SK-N-SH (cell line): ENCODE measurements at regions not wholly inside any gene's neighbourhood (a gene's known extent, or its start where the extent isn't known, plus 50 kb on each side); places are given as distances from the start of the nearest gene placed in this dataset.
A peak's percentile ranks its signal among the peaks of the same experiment; 100 is the strongest.
"Not testable (repeated sequence)": the region's sequence is repeated elsewhere in the genome, so short reads cannot be mapped to it uniquely, and the experiment has no call there.

Experiments
- CTCF ChIA-PET: fragments of 300-600, 350-600 bp; formaldehyde crosslinking; extraction: SDS; loops from one replicate; lab custom pipeline; 2021; lab: Yijun Ruan, JAX
- POLR2A ChIA-PET: fragments of 350-600 bp; sonication (Branson Sonifier 250); formaldehyde crosslinking; extraction: SDS; loops from one replicate; lab custom pipeline; 2020; ENCODE audit warnings: antibody characterized with exemption, inconsistent platforms; lab: Yijun Ruan, JAX
- DNase-seq: peaks from one replicate; pipeline ENCODE4 v3.0.0; 2012
- H2AFZ ChIP-seq: fragments of 200-600 bp; sonication (generic); 2 replicates; pipeline ENCODE4 v1.8.1; 2016; ENCODE audit warnings: antibody characterized with exemption, mild to moderate bottlenecking, low read depth
- H3F3A ChIP-seq: fragments of 200-600 bp; sonication (generic); replicated peaks from 2 replicates; pipeline ENCODE3; 2016; ENCODE audit warnings: antibody characterized with exemption, mild to moderate bottlenecking; ENCODE audit not compliant: insufficient read depth
- H3K27ac ChIP-seq, 2 experiments: fragments of 200-500 bp in 1 of 2; fragments of 200-600 bp in 1 of 2; sonication (Bioruptor generic) in 1 of 2; sonication (generic), shearing (Covaris generic) in 1 of 2; 2 replicates each; pipeline versions ENCODE4 v1.5.1 to v1.6.1; 2014 to 2016; ENCODE audit warnings: low read depth in 2 of 2, inconsistent platforms in 1 of 2, low read length in 1 of 2, mild to moderate bottlenecking in 1 of 2, mixed read lengths in 1 of 2
- H3K27me3 ChIP-seq: fragments of 200-600 bp; sonication (generic), shearing (Covaris generic); 2 replicates; pipeline ENCODE4 v1.6.1; 2016; ENCODE audit warnings: mixed run types; ENCODE audit not compliant: insufficient read depth
- H3K36me3 ChIP-seq, 2 experiments: fragments of 200-500 bp in 1 of 2; fragments of 200-600 bp in 1 of 2; sonication (Bioruptor generic) in 1 of 2; sonication (generic) in 1 of 2; replicated peaks in 1 of 2; 2 replicates each; pipeline versions ENCODE3 to v1.5.1; 2014 to 2016; ENCODE audit warnings: low read length in 1 of 2, mild to moderate bottlenecking in 1 of 2; ENCODE audit not compliant: insufficient read depth in 2 of 2, control insufficient read depth in 1 of 2
- H3K4me1 ChIP-seq, 2 experiments: fragments of 200-500 bp in 1 of 2; fragments of 200-600 bp in 1 of 2; sonication (Bioruptor generic) in 1 of 2; sonication (generic), shearing (Covaris generic) in 1 of 2; 2 replicates each; pipeline versions ENCODE4 v1.5.1 to v1.6.1; 2014 to 2016; ENCODE audit warnings: low read depth in 1 of 2, low read length in 1 of 2, mixed run types in 1 of 2; ENCODE audit not compliant: insufficient read depth in 2 of 2, control insufficient read depth in 1 of 2
- H3K4me2 ChIP-seq: fragments of 200-600 bp; sonication (generic), shearing (Covaris generic); 2 replicates; pipeline ENCODE4 v1.6.1; 2017; ENCODE audit warnings: mixed run types
- H3K4me3 ChIP-seq, 2 experiments: fragments of 200-500 bp in 1 of 2; fragments of 200-600 bp in 1 of 2; sonication (Bioruptor generic) in 1 of 2; sonication (generic), shearing (Covaris generic) in 1 of 2; 2 replicates each; pipeline versions ENCODE4 v1.5.1 to v1.8.1; 2014 to 2016; ENCODE audit warnings: low read depth in 2 of 2, inconsistent platforms in 1 of 2, low read length in 1 of 2, mild to moderate bottlenecking in 1 of 2, mixed read lengths in 1 of 2, moderate library complexity in 1 of 2
- H3K79me2 ChIP-seq: fragments of 200-600 bp; sonication (generic); 2 replicates; pipeline ENCODE4 v1.8.1; 2017; ENCODE audit warnings: mild to moderate bottlenecking; ENCODE audit not compliant: insufficient read depth
- H3K9ac ChIP-seq: fragments of 200-600 bp; sonication (generic); 2 replicates; pipeline ENCODE4 v1.6.1; 2017; ENCODE audit warnings: mixed run types
- H3K9me2 ChIP-seq: fragments of 200-600 bp; sonication (generic); 2 replicates; pipeline ENCODE4 v1.6.1; 2017; ENCODE audit warnings: mixed run types
- H3K9me3 ChIP-seq: fragments of 200-600 bp; sonication (generic); 2 replicates; pipeline ENCODE4 v1.6.1; 2017; ENCODE audit warnings: mixed run types, mild to moderate bottlenecking, moderate library complexity
- H4K20me1 ChIP-seq: fragments of 200-600 bp; sonication (generic); 2 replicates; pipeline ENCODE4 v1.6.1; 2017; ENCODE audit warnings: mild to moderate bottlenecking, mixed run types; ENCODE audit not compliant: insufficient read depth
- CTCF ChIP-seq: fragments of 200-600 bp; sonication (generic); IDR thresholded peaks from 2 replicates; pipeline ENCODE4 v1.6.1; 2017; ENCODE audit warnings: antibody characterized with exemption, mild to moderate bottlenecking, moderate library complexity
- ELF1 ChIP-seq: IDR thresholded peaks from 2 replicates; pipeline ENCODE4 v1.4.0; 2012
- EP300 ChIP-seq, 2 experiments: IDR thresholded peaks; 2 replicates each; pipeline versions ENCODE4 v1.4.0 to v1.6.1; 2012; ENCODE audit warnings: borderline replicate concordance in 1 of 2, low read depth in 1 of 2, low read length in 1 of 2
- EZH2phosphoT487 ChIP-seq: fragments of 200-600 bp; sonication (generic); IDR thresholded peaks from 2 replicates; pipeline ENCODE4 v1.6.1; 2017; ENCODE audit warnings: low read depth, mixed run types, mild to moderate bottlenecking, antibody characterized with exemption, moderate library complexity, borderline replicate concordance
- FOXM1 ChIP-seq: IDR thresholded peaks from 2 replicates; pipeline ENCODE4 v1.4.0; 2012; ENCODE audit warnings: low read depth, mild to moderate bottlenecking
- GABPA ChIP-seq: IDR thresholded peaks from 2 replicates; pipeline ENCODE4 v1.4.0; 2012; ENCODE audit warnings: low read depth, mild to moderate bottlenecking
- GATA2 ChIP-seq: sonication (generic); formaldehyde crosslinking; IDR thresholded peaks from 2 replicates; pipeline ENCODE4 v1.5.0; 2020; ENCODE audit warnings: mild to moderate bottlenecking, missing genetic modification reagents
- JUND ChIP-seq: IDR thresholded peaks from 2 replicates; pipeline ENCODE4 v1.4.0; 2012
- MAX ChIP-seq: IDR thresholded peaks from 2 replicates; pipeline ENCODE4 v1.4.0; 2012; ENCODE audit warnings: low read depth
- MEF2A ChIP-seq: IDR thresholded peaks from 2 replicates; pipeline ENCODE4 v1.4.0; 2012; ENCODE audit warnings: low read depth, borderline replicate concordance
- MXI1 ChIP-seq: IDR thresholded peaks from 2 replicates; pipeline ENCODE4 v1.6.1; 2012; ENCODE audit warnings: mild to moderate bottlenecking, low read depth, low read length, improper control_type of control experiment
- NFIC ChIP-seq: IDR thresholded peaks from 2 replicates; pipeline ENCODE4 v1.4.0; 2012; ENCODE audit warnings: borderline replicate concordance
- NRF1 ChIP-seq: IDR thresholded peaks from 2 replicates; pipeline ENCODE4 v1.6.1; 2012; ENCODE audit warnings: low read depth, mild to moderate bottlenecking, low read length
- POLR2AphosphoS5 ChIP-seq: IDR thresholded peaks from 2 replicates; pipeline ENCODE4 v1.6.1; 2012; ENCODE audit warnings: low read depth, low read length
- RAD21 ChIP-seq: IDR thresholded peaks from 2 replicates; pipeline ENCODE4 v1.6.1; 2012; ENCODE audit warnings: mild to moderate bottlenecking, low read length
- RCOR1 ChIP-seq: fragments of 150-350 bp; IDR thresholded peaks from 2 replicates; pipeline ENCODE4 v1.6.1; 2017; ENCODE audit warnings: antibody characterized with exemption, low read length
- REST ChIP-seq: IDR thresholded peaks from 2 replicates; pipeline ENCODE4 v1.6.1; 2012; ENCODE audit warnings: mild to moderate bottlenecking, low read depth, low read length, moderate library complexity
- SIN3A ChIP-seq: IDR thresholded peaks from 2 replicates; pipeline ENCODE4 v1.6.1; 2012; ENCODE audit warnings: low read depth, mild to moderate bottlenecking, low read length, moderate library complexity, borderline replicate concordance
- SMC3 ChIP-seq: IDR thresholded peaks from 2 replicates; pipeline ENCODE4 v1.6.1; 2012; ENCODE audit warnings: low read depth, low read length, improper control_type of control experiment
- TAF1 ChIP-seq: IDR thresholded peaks from 2 replicates; pipeline ENCODE4 v1.6.1; 2012; ENCODE audit warnings: low read depth, mild to moderate bottlenecking, low read length, moderate library complexity, borderline replicate concordance
- TEAD4 ChIP-seq: IDR thresholded peaks from 2 replicates; pipeline ENCODE4 v1.4.0; 2012; ENCODE audit warnings: mild to moderate bottlenecking, borderline replicate concordance; ENCODE audit not compliant: insufficient read depth
- WGBS: methylation state at CpG from one replicate; pipeline ENCODE4 v1.1.6; 2017; ENCODE audit warnings: low lambda C conversion rate; 5-methylcytosine and 5-hydroxymethylcytosine counted together

GRCh38 chr10:6921026-6921425 lies 340.9 kb upstream of the PRKCQ start:
- H2AFZ ChIP-seq, H3K4me2 ChIP-seq, DNase-seq, H3K9ac ChIP-seq, POLR2A ChIA-PET, H3K36me3 ChIP-seq, H3K27me3 ChIP-seq, H3K9me2 ChIP-seq, H3K27ac ChIP-seq, H3K9me3 ChIP-seq, H4K20me1 ChIP-seq, H3F3A ChIP-seq, H3K4me1 ChIP-seq, H3K79me2 ChIP-seq, H3K4me3 ChIP-seq: not testable (repeated sequence)
- WGBS, result 78% methylated on average over 13 of the region's 16 CpGs
- CTCF ChIA-PET, result interaction anchor here (0.7 to 2.8 kb wide), 10 partner anchors 10 to 496 kb away, joined by 3 to 19 read pairs (median 5); partner anchors contain the start of gene SFMBT2

GRCh38 chr10:6920072-6921019 lies 340.3 kb upstream of the PRKCQ start:
- 36% methylated on average over 15 of the region's 26 CpGs for WGBS
- Histone ChIP-seq H3K9ac (no peak overlapping the region), H3K9me3 (no peaks in the 10 kb centered on the region), H3K4me3 (peak overlapping the region in 1 of 2 experiments; percentile 42; a peak in 2 of 4 replicates), H3K36me3 (no peaks in the 10 kb centered on the region), H3K9me2 (0 out of 2 replicates have a peak, but pooled peaks cover 3% of the 10 kb centered on the region), H3K79me2 (no peaks in the 10 kb centered on the region), H3F3A (peaks cover 7% of the 10 kb centered on the region), H3K4me2 (0 out of 2 replicates have a peak overlapping the region, but pooled peaks have one; percentile 3), H3K27ac (no peak overlapping the region), H4K20me1 (no peaks in the 10 kb centered on the region), H3K4me1 (peaks cover 2 to 3% of the 10 kb centered on the region in 2 experiments; a peak in 1 of 4 replicates), H3K27me3 (no peaks in the 10 kb centered on the region), H2AFZ (no peak overlapping the region; the same call in 1 of the 2 replicates)
- DNase-seq, result peak; percentile 71
- ChIA-PET POLR2A (no interaction called here), CTCF (interaction anchor here (0.6 to 2.8 kb wide), 31 partner anchors 8 to 610 kb away, joined by 3 to 19 read pairs (median 3); partner anchors contain the start of gene SFMBT2)
- no peak; the same call in 1 of the 2 replicates for TF ChIP-seq MXI1
- TF ChIP-seq NRF1, result peak; percentile 52; the same call in 1 of the 2 replicates
- no peak for TF ChIP-seq JUND
- peak; percentile 82 for TF ChIP-seq RAD21
- no peak for TF ChIP-seq POLR2AphosphoS5
- peak; percentile 54 for TF ChIP-seq SMC3
- TF ChIP-seq TEAD4, result no peak
- no peak for TF ChIP-seq NFIC
- no peak for TF ChIP-seq SIN3A
- no peak for TF ChIP-seq MEF2A
- no peak for TF ChIP-seq FOXM1
- no peak for TF ChIP-seq MAX
- no peak for TF ChIP-seq EZH2phosphoT487
- TF ChIP-seq ELF1, result no peak
- no peak for TF ChIP-seq TAF1
- TF ChIP-seq CTCF, result peak; percentile 69
- no peak for TF ChIP-seq REST
- no peak for TF ChIP-seq RCOR1
- no peak for TF ChIP-seq EP300 (IDR thresholded peaks at IDR 0.05; ENCODE audit: borderline replicate concordance in 1 of 2, low read depth in 1 of 2, low read length in 1 of 2)
- TF ChIP-seq GATA2 (CRISPR knock-in tag), result no peak
- TF ChIP-seq GABPA, result no peak
